OCI-LY7 (cell line): ENCODE measurements at regions not wholly inside any gene's neighbourhood (a gene's known extent, or its start where the extent isn't known, plus 50 kb on each side); places are given as distances from the start of the nearest gene placed in this dataset.

Experiments
- BruUV-seq: library from RNA; stranded (reverse); fragments of 400-500 nt; replicated peaks from 2 replicates; lab custom pipeline; 2021; lab: Mats Ljungman, UMichigan
- CTCF ChIA-PET: fragments of 300-600 bp; sonication (Branson Sonifier 250); formaldehyde crosslinking; loops from one replicate; lab custom pipeline; 2022; ENCODE audit warnings: antibody characterized with exemption; ENCODE audit not compliant: unreplicated experiment; lab: Charles Lee
- POLR2A ChIA-PET: fragments of 300-600 bp; sonication (Branson Sonifier 250); formaldehyde crosslinking; loops from one replicate; lab custom pipeline; 2022; ENCODE audit warnings: antibody characterized with exemption; lab: Charles Lee
- DNase-seq: peaks from one replicate; pipeline ENCODE4 v3.0.0-alpha.2; 2015; ENCODE audit warnings: low spot score
- H2AFZ ChIP-seq: fragments of 200-600 bp; sonication (generic), shearing (Covaris generic); 2 replicates; pipeline ENCODE4 v1.6.1; 2014; ENCODE audit warnings: mild to moderate bottlenecking, antibody characterized with exemption, low read length, moderate library complexity
- H3K27ac ChIP-seq: fragments of 200-600 bp; sonication (generic); 2 replicates; pipeline ENCODE4 v1.5.1; 2014; ENCODE audit warnings: mixed run types, low read depth, mild to moderate bottlenecking, moderate library complexity, low read length, inconsistent platforms; ENCODE audit not compliant: poor library complexity, severe bottlenecking
- H3K36me3 ChIP-seq: fragments of 200-600 bp; sonication (generic); 2 replicates; pipeline ENCODE4 v1.6.1; 2014; ENCODE audit warnings: mild to moderate bottlenecking, antibody characterized with exemption, low read length, moderate library complexity, mixed read lengths; ENCODE audit not compliant: insufficient read depth
- H3K4me1 ChIP-seq: fragments of 200-600 bp; sonication (generic); 2 replicates; pipeline ENCODE4 v1.5.1; 2014; ENCODE audit warnings: mild to moderate bottlenecking, low read length; ENCODE audit not compliant: insufficient read depth, poor library complexity, severe bottlenecking
- H3K4me2 ChIP-seq: fragments of 200-600 bp; sonication (generic); 2 replicates; pipeline ENCODE4 v1.6.1; 2014; ENCODE audit warnings: mild to moderate bottlenecking, low read length
- H3K4me3 ChIP-seq: fragments of 200-600 bp; sonication (generic); 2 replicates; pipeline ENCODE4 v1.5.1; 2014; ENCODE audit warnings: mild to moderate bottlenecking, low read depth, low read length; ENCODE audit not compliant: poor library complexity, severe bottlenecking
- H3K79me2 ChIP-seq: fragments of 200-600 bp; sonication (generic); 2 replicates; pipeline ENCODE4 v1.6.1; 2016; ENCODE audit warnings: low read depth, mild to moderate bottlenecking, low read length, moderate library complexity, mixed read lengths; ENCODE audit not compliant: insufficient read depth
- H3K9me2 ChIP-seq: fragments of 200-600 bp; sonication (generic); 2 replicates; pipeline ENCODE4 v1.6.1; 2016; ENCODE audit warnings: mild to moderate bottlenecking, low read length, mixed read lengths; ENCODE audit not compliant: insufficient read depth
- H3K9me3 ChIP-seq: fragments of 200-600 bp; sonication (generic); 2 replicates; pipeline ENCODE4 v1.6.1; 2014; ENCODE audit warnings: mild to moderate bottlenecking, mixed run types, low read length, mixed read lengths
- H4K20me1 ChIP-seq: fragments of 200-600 bp; sonication (generic); 2 replicates; pipeline ENCODE4 v1.6.1; 2014; ENCODE audit warnings: mild to moderate bottlenecking, antibody characterized with exemption, low read length, moderate library complexity, mixed read lengths; ENCODE audit not compliant: insufficient read depth
- CTCF ChIP-seq: fragments of 200-600 bp; sonication (generic); conservative IDR thresholded peaks from 2 replicates; pipeline ENCODE4 v1.5.1; 2014; ENCODE audit warnings: mild to moderate bottlenecking, antibody characterized with exemption, low read length, moderate library complexity, mixed read lengths
- EZH2phosphoT487 ChIP-seq: fragments of 200-600 bp; sonication (generic); IDR thresholded peaks from 2 replicates; pipeline ENCODE4 v1.6.1; 2018; ENCODE audit warnings: low read depth, borderline replicate concordance, mild to moderate bottlenecking, mixed run types, antibody characterized with exemption, low read length, moderate library complexity, mixed read lengths
- intact Hi-C: fragments of 100-400 bp; cut with micrococcal nuclease; formaldehyde crosslinking; loops from one replicate; pipeline ENCODE4 v1.10.0; 2022; ENCODE audit not compliant: unreplicated experiment

- POLR2A ChIA-PET, result no interaction called here
- no TSS peak for BruUV-seq
Observed at GRCh38 chr2:56108806-56109205, 75.0 kb upstream of the CCDC85A start.

GRCh38 chr2:56109994-56110393 lies 73.8 kb upstream of the CCDC85A start:
- TF ChIP-seq CTCF (no peak), EZH2phosphoT487 (no peak)

More at GRCh38 chr2:56108806-56109205, 75.0 kb upstream of the CCDC85A start:
- no peak overlapping the region for H3K27ac ChIP-seq
- no peak for DNase-seq
- no peaks in the 10 kb centered on the region for H3K9me3 ChIP-seq
- H2AFZ ChIP-seq, result no peak overlapping the region
- no peaks in the 10 kb centered on the region for H4K20me1 ChIP-seq
- H3K4me1 ChIP-seq, result no peaks in the 10 kb centered on the region
- CTCF ChIA-PET, result no interaction called here
- H3K79me2 ChIP-seq, result no peaks in the 10 kb centered on the region
- H3K36me3 ChIP-seq, result no peaks in the 10 kb centered on the region
- H3K4me2 ChIP-seq, result no peak overlapping the region
- intact Hi-C loops, result no loop called here
- TF ChIP-seq EZH2phosphoT487 (no peak), CTCF (peak; percentile 32; the same call in 1 of the 2 replicates)
- H3K4me3 ChIP-seq, result no peak overlapping the region
- H3K9me2 ChIP-seq, result no peaks in the 10 kb centered on the region

GRCh38 chr2:56113382-56113975 lies 70.3 kb upstream of the CCDC85A start:
- Histone ChIP-seq H3K4me1 (no peaks in the 10 kb centered on the region), H4K20me1 (no peaks in the 10 kb centered on the region), H3K4me2 (no peak overlapping the region), H3K4me3 (no peak overlapping the region), H3K79me2 (no peaks in the 10 kb centered on the region), H3K9me3 (no peaks in the 10 kb centered on the region), H2AFZ (no peak overlapping the region), H3K36me3 (no peaks in the 10 kb centered on the region), H3K27ac (no peak overlapping the region), H3K9me2 (no peaks in the 10 kb centered on the region)
- ChIA-PET CTCF (no interaction called here), POLR2A (no interaction called here)
- intact Hi-C loops, result no loop called here
- TF ChIP-seq CTCF (no peak), EZH2phosphoT487 (no peak)
- no TSS peak for BruUV-seq
- DNase-seq, result no peak

More at GRCh38 chr2:56109994-56110393, 73.8 kb upstream of the CCDC85A start:
- Histone ChIP-seq H3K27ac (no peak overlapping the region), H3K9me3 (no peaks in the 10 kb centered on the region), H3K9me2 (no peaks in the 10 kb centered on the region), H3K4me2 (no peak overlapping the region), H3K36me3 (no peaks in the 10 kb centered on the region), H3K79me2 (no peaks in the 10 kb centered on the region), H2AFZ (no peak overlapping the region), H4K20me1 (no peaks in the 10 kb centered on the region), H3K4me3 (no peak overlapping the region), H3K4me1 (no peaks in the 10 kb centered on the region)
- no peak for DNase-seq
- BruUV-seq, result no TSS peak
- intact Hi-C loops, result no loop called here
- POLR2A ChIA-PET, result interaction anchor here (0.5 to 1.1 kb wide), 2 partner anchors 9 to 11 kb away, joined by 3 to 4 read pairs; no protein-coding TSS in a partner anchor
- CTCF ChIA-PET, result no interaction called here
